Breast epithelium (tissue), 3 donors: ENCODE measurements at regions not wholly inside any gene's neighbourhood (a gene's known extent, or its start where the extent isn't known, plus 50 kb on each side); places are given as distances from the start of the nearest gene placed in this dataset.

ENCODE experiments used
- CTCF ChIP-seq, 3 donors: fragments of 450-650 bp; IDR thresholded peaks; one replicate each; pipeline ENCODE4 v1.5.1; 2016 to 2017; ENCODE audit warnings: antibody characterized with exemption in 3 of 3, mild to moderate bottlenecking in 3 of 3, moderate library complexity in 3 of 3
- POLR2A ChIP-seq: fragments of 450-650 bp; IDR thresholded peaks from one replicate; pipeline ENCODE4 v1.6.1; 2016; ENCODE audit warnings: antibody characterized with exemption, mild to moderate bottlenecking, moderate library complexity
- POLR2AphosphoS5 ChIP-seq, 3 donors: sonication (generic); formaldehyde crosslinking; IDR thresholded peaks; one replicate each; pipeline ENCODE4 v1.6.1; 2017; ENCODE audit warnings: antibody characterized with exemption in 3 of 3

- no peak for TF ChIP-seq CTCF (IDR thresholded peaks at IDR 0.05)
- no peak for TF ChIP-seq POLR2A
- TF ChIP-seq POLR2AphosphoS5 (IDR thresholded peaks at IDR 0.05), result no peak
Measured at GRCh38 chr15:36301947-36302346, 277.5 kb upstream of the CDIN1 start.
